IPS DF 19.7 (cell line): ENCODE measurements at regions not wholly inside any gene's neighbourhood (a gene's known extent, or its start where the extent isn't known, plus 50 kb on each side); places are given as distances from the start of the nearest gene placed in this dataset.
"Not testable (repeated sequence)": the region's sequence is repeated elsewhere in the genome, so short reads cannot be mapped to it uniquely, and the experiment has no call there.

Source experiments
- DNase-seq: peaks from one replicate; pipeline ENCODE4 v3.0.0-alpha.2; 2013; ENCODE audit warnings: low read depth, low spot score

DNA sequence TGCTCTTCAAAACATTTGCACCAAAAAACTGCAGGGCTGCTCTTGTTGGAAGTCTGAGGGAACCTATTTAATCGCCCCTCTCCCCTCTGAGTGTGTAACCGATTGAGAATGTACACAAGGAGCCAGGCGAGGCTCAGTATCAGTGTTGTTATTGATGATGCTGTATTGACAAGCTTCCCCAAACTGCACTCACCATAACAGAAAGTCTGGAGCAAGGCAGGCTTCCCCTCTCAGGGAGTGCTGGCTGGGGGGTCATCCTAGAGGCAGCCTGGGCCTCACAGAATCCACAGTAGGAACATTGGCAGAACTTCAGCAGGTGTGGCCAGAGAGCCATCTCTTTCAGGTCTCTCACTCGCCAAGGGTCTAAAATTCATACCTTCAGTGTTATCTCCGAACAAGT lies 58.1 kb upstream of the TUNAR start:
- no peak for DNase-seq

DNA sequence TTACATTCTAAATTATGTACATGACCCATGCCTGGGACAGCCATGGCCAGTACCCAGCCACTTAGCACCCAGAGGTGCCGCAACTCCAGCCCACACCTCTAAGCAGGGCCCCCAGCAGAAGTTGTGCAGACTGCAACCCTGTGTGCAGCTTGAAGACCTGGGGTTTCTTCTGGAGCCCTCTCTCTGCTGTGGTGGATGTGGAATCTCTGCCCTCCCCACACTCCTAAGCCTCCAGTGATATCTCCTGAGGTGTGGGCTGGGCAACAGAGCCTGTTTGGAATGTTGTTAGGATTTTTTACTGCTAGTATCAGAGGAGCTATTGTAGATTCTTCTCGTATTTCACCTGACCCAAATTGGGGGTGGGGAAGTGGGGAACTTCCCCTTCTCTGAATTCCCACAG lies 59.4 kb upstream of the TUNAR start:
- DNase-seq, result no peak

- DNase-seq, result no peak
Measured at GRCh38 chr14:95816539-95816938, 60.1 kb upstream of the TUNAR start.

DNA sequence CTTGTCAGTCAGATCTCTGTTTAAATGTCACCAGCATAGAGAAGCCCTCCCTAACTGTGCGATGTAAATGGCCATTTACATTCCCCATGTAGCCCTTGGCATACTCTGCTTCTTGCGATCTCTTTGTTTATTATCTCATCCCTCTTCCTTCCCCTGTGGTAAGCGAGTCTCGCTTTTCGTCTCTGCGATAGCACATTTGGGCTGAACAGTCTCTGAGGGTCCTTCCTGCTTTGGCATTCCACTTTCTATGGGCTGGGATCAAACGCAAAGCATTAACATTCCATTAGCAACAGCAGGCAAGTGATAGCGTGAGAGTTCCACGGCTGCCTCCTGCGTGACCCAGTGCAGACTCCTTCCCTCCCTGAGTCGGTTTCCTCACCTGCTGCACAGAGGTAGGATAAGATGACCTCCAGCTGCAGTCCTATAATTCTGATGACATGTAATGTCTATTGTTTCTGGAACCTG lies 61.4 kb upstream of the TUNAR start:
- no peak for DNase-seq

- DNase-seq, result no peak
Measured at GRCh38 chr14:95814363-95815225, 62.0 kb upstream of the TUNAR start.

- no peak for DNase-seq
Measured at GRCh38 chr14:95811813-95812212, 64.8 kb upstream of the TUNAR start.

GRCh38 chr14:95808371-95808770 lies 68.3 kb upstream of the TUNAR start:
- no peak for DNase-seq

DNA sequence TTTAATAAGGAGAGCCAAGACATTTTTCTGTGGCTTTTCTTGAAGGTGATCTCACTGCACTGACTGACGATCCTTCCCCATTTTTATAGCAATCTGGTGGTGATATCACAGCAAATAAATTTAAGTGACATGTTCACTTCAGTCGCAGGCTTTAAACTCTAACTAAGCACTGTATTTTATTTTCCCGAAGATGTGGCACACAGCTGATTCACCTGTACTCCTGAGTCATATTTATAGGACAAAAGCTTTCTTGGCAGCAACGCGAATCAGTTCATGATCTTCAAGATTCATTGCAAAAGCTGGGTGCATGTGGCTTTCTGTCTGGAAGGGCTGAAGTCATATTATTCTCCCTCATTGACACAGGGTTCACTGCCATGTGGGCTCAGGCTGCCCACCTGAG lies 79.8 kb upstream of the TUNAR start:
- DNase-seq, result no peak

GRCh38 chr14:95787941-95788340 lies 74.0 kb upstream of the TCL1A start:
- no peak for DNase-seq

GRCh38 chr14:95786566-95786965 lies 72.6 kb upstream of the TCL1A start:
- no peak for DNase-seq

- peak; percentile 9 for DNase-seq
Measured at GRCh38 chr14:95784137-95784536, 70.2 kb upstream of the TCL1A start.

- no peak for DNase-seq
Measured at GRCh38 chr14:95776798-95777534, 63.0 kb upstream of the TCL1A start.

- peak; percentile 50 for DNase-seq
Measured at GRCh38 chr14:95774265-95775160, 60.6 kb upstream of the TCL1A start.

DNA sequence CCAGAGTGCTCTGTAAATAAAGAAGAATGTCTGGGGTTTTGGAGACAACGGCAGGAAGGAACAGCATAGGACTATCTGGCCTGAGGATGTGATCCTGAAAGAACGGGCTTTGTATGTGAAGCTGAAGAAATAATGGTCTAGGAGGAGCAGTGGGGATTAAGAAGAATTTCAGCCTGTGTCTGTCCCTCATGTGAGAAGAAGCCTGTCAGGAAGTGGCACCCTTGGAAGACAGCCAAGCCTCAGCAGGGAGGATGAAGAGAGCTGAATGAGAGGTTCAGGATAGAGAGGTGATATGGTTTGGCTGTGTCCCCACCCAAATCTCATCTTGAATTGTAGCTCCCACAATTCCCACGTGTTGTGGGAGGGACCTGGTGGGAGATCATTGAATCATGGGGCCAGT lies 56.9 kb upstream of the TCL1A start:
- no peak for DNase-seq

GRCh38 chr14:95769976-95770375 lies 56.1 kb upstream of the TCL1A start:
- DNase-seq, result no peak

DNA sequence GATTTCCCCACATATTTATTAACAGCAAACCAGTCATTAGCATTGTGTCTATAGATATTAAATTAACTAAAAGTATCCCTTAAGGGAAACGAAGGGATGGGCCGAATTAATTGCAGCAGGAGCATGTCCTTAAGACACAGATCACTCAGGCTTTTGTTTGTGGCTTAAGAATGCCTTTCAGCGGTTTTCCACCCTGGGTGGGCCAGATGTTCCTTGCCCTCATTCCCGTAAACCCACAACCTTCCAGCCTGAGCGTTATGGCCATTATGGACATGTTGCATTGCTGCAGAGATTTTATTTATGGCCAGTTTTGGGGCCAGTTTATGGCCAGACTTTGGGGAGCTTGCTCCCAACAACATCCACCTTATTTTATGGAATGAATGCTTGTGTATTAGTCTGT lies 55.5 kb upstream of the TCL1A start:
- not testable (repeated sequence) for DNase-seq

- no peak for DNase-seq
Measured at GRCh38 chr14:95765051-95765450, 51.1 kb upstream of the TCL1A start.

DNA sequence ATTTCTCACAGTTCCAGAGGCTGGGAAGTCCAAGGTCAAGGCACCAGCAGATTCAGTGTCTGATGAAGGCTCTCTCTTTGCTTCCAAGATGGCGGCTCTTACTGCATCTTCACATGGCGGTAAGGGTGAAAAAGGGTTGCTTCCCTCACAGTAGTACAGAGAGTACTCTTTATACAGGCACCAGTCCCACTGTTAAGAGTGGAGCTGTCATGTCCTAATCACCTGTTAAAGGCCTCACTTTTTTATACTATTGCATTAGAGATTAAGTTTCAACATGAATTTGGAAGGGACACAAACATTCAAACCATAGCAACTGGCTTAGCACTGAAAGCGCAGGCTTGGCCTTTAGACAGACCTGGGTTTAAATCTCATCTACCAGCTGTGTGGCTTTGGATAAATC lies 50.0 kb upstream of the TCL1A start:
- DNase-seq, result no peak
